ENCODE measurements at regions not wholly inside any gene's neighbourhood (a gene's known extent, or its start where the extent isn't known, plus 50 kb on each side); places are given as distances from the start of the nearest gene placed in this dataset.

DNA sequence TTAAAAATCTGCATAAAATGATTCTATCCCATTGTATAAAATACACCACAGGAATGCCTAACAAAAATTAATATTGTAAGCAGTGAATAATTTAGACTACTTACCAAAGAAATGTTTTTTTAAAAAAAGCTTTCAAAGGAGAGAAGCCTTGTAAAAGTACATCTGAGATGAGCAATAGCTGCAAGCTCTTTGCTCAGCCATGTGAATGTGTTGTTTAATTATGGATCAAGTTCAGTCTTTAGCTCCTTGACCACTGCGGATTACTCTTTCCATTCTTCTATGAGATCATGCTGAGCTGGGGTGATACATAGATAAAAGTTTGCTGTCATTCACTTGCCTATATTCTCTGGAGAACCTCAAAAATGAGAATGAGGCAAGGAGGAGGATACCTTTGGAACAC lies 782.4 kb upstream of the ZNF608 start:
- H3K4me3 Mint-ChIP-seq: no peak overlapping the region
- no peaks in the 10 kb centered on the region for H3K36me3 Mint-ChIP-seq (ENCODE audit: low read depth)
- H3K9me3 Mint-ChIP-seq: peaks cover 9% of the 10 kb centered on the region
- no peaks in the 10 kb centered on the region for H3K4me1 Mint-ChIP-seq (ENCODE audit: low read depth)
- no peak overlapping the region for H3K27ac Mint-ChIP-seq
- H3K27me3 Mint-ChIP-seq (ENCODE audit: low read depth): no peaks in the 10 kb centered on the region

DNA sequence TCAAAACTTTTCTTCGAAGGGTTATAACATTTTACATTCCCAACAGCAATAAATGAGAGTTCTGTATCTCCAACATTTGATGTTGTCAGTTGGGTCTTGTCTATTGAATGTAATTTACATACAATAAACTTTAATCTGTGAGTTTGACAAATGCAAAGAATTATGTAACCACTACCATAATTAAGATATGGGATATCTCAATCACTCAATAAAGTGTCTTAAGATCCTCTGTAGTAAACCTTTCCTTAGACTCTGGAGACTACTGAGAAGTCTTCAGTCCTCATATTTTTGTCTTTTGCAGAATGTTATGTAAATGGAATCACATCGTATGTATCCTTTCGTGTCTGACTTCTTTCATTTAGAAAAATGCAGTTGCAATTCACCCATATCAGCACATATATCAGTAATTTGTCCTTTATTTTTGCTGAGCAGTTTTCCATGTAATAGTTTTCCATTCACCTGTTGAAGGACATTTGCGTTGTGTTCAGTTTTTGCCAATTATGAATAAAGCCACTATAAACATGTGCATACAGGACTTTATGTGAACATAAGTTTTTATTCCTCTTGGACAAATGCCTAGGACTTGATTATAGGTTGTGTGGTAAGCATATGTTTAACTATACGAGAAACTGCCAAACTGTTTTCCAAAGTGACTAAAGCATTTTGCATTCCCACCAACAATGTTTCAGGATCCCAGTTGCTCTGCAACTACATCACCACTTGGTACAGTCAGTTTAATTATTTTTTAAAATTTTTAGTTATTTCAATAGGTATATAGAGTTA lies 784.6 kb upstream of the ZNF608 start:
- H3K27ac Mint-ChIP-seq: no peak overlapping the region
- H3K4me3 Mint-ChIP-seq: no peak overlapping the region
- H3K4me1 Mint-ChIP-seq (ENCODE audit: low read depth): no peaks in the 10 kb centered on the region
- H3K27me3 Mint-ChIP-seq (ENCODE audit: low read depth): no peaks in the 10 kb centered on the region
- no peaks in the 10 kb centered on the region for H3K36me3 Mint-ChIP-seq (ENCODE audit: low read depth)
- H3K9me3 Mint-ChIP-seq: peaks cover 16% of the 10 kb centered on the region

DNA sequence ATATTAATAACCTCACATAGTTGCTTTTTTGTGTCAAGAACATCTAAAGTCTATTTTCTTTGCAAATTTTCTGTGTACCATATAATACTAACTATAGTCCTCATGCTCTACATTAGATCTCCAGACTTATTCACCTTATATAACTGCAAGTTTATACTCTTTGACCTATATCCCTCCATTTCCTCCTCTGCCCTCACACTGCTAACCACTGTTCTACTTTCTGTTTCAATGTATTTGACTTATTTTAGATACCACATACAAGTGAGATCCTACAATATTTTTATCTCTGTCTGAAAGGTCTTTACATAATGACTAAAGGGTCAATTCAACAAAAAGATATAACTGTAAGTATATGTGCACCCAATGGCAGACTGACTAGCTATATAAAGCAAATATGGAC lies 789.7 kb upstream of the ZNF608 start:
- Mint-ChIP-seq H3K4me1 (ENCODE audit: low read depth) (no peaks in the 10 kb centered on the region), H3K27me3 (ENCODE audit: low read depth) (no peaks in the 10 kb centered on the region), H3K36me3 (ENCODE audit: low read depth) (no peaks in the 10 kb centered on the region), H3K9me3 (peaks cover 39% of the 10 kb centered on the region), H3K4me3 (no peak overlapping the region), H3K27ac (no peak overlapping the region)

DNA sequence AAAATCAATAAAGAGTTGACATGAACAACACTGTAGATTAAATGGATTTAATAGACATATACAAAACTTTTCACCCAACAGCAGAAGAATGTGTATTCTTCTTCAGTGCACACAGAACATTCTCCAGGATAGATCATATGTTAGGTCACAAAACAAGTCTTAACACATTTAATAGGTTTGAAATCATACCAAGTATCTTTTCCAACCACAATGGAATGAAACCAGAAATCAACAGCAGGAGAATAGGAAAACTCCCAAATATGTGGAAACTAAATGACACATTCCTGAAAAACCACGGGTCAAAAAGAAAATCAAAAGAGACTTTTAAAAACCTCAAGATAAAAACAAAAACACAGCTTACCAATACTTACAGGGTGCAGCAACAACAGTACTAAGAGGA lies 790.1 kb upstream of the ZNF608 start:
- Mint-ChIP-seq H3K27me3 (ENCODE audit: low read depth) (no peaks in the 10 kb centered on the region), H3K27ac (no peak overlapping the region), H3K36me3 (ENCODE audit: low read depth) (no peaks in the 10 kb centered on the region), H3K9me3 (peaks cover 39% of the 10 kb centered on the region), H3K4me1 (ENCODE audit: low read depth) (no peaks in the 10 kb centered on the region), H3K4me3 (no peak overlapping the region)

DNA sequence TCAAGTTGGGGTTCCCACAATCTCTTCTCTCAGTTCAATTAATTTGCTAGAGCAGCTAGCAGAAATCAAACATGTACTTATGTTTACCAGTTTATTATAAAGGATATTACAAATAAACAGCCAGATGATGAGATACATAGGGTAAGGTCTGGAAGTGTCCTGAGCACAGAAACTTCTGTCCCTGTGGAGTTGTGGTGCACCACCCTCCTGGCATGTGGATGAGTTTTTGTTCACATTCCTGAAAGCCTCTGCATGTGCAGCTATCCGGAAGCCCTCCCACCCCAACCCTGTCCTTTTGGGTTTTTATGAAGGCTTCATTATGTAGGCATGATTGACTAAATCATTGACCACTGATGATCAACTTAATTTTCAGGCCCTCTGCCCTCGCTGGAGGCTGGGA lies 791.2 kb upstream of the ZNF608 start:
- Mint-ChIP-seq H3K4me3 (no peak overlapping the region), H3K9me3 (peaks cover 39% of the 10 kb centered on the region), H3K27me3 (ENCODE audit: low read depth) (no peaks in the 10 kb centered on the region), H3K4me1 (ENCODE audit: low read depth) (no peaks in the 10 kb centered on the region), H3K27ac (no peak overlapping the region), H3K36me3 (ENCODE audit: low read depth) (no peaks in the 10 kb centered on the region)

DNA sequence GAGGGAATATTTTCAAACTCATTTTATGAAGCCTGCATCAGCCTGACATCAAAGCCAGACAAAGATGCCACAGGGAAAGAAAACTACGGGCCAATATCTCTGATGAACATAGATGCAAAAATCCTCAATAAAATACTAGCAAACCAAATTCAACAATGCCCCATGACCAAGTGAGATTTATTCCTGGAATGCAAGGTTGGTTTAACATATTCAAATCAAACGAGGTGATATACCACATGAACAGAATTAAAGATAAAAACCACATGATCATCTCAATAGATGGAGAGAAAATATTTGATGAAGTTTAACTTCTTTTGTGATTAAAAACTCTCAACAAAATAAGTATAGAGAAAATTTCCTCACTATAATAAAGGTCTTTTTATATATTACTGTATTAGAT lies 792.0 kb upstream of the ZNF608 start:
- no peaks in the 10 kb centered on the region for H3K36me3 Mint-ChIP-seq (ENCODE audit: low read depth)
- no peaks in the 10 kb centered on the region for H3K27me3 Mint-ChIP-seq (ENCODE audit: low read depth)
- no peaks in the 10 kb centered on the region for H3K4me1 Mint-ChIP-seq (ENCODE audit: low read depth)
- no peak overlapping the region for H3K27ac Mint-ChIP-seq
- peaks cover 34% of the 10 kb centered on the region for H3K9me3 Mint-ChIP-seq
- H3K4me3 Mint-ChIP-seq: no peak overlapping the region

DNA sequence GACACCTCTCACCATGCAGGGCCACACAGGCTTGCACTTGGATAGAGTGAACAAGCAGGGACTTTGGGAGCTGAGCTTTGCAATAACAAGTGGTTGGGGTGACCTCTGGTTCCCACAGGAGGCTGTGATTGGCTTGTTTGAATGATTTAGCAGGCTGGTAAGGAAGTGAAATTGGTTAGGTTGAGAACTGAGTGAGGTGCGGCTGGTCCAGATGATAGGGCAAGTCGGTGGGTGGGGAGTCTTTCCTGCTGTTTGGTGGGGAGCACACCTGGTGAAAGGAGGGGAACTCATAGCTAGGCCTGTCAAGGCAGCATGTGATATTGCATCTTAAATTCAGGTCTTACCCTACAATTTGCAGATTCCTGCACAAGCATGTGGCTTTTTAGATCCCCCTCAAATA lies 794.6 kb upstream of the ZNF608 start:
- Mint-ChIP-seq H3K27ac (no peak overlapping the region), H3K4me3 (no peak overlapping the region), H3K27me3 (ENCODE audit: low read depth) (no peaks in the 10 kb centered on the region), H3K4me1 (ENCODE audit: low read depth) (no peaks in the 10 kb centered on the region), H3K36me3 (ENCODE audit: low read depth) (no peaks in the 10 kb centered on the region), H3K9me3 (peaks cover 22% of the 10 kb centered on the region)

DNA sequence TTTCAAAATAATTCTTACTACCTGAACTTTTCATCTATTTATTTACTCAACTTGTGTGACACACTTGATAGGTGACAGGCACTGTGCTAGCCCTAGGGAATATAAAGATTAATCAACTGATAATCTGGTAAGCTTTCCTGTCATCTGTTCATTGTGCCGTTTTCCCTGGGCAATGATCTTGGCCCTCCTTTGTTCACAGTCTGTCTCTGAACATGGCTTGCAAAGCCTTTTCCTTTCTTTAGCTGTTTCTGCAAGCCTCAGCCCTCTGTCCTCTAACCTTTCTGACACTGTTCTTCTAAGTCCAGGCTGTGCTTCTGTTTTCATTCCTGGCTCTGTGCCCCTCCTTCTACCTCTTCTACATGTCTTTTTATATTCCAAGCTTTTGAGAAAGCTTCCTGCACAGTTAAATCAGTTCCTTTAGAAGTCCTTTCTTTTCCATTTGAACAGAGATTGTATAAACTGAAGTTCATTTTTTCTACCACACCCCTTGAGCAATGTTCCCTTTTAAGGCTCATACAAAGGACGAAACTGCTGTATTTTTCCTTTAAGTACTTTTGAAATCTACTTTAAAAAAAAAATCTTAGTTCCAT lies 803.0 kb upstream of the ZNF608 start:
- Mint-ChIP-seq H3K27ac (no peak overlapping the region), H3K4me3 (no peak overlapping the region), H3K36me3 (ENCODE audit: low read depth) (no peaks in the 10 kb centered on the region), H3K4me1 (ENCODE audit: low read depth) (no peaks in the 10 kb centered on the region), H3K9me3 (peaks cover 3% of the 10 kb centered on the region), H3K27me3 (ENCODE audit: low read depth) (no peaks in the 10 kb centered on the region)

DNA sequence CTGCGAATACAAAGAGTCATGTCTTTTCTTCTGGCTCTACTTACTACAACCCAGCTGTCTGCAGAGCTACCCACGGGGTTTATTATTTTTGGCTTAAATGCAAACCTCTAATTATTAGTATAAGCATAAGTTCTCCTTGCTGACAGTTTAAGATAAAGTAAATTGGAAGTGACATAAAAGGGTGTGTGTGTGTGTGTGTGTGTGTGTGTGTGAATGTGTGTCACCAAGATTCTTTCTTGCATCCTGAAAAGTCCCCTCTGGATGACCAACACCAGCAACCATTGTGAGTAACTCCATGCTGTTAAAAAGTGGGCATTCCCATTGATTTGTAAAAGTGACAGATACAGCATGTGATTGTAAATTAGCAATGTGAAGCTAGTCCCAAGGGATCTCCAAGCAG lies 803.8 kb upstream of the ZNF608 start:
- Mint-ChIP-seq H3K9me3 (peaks cover 3% of the 10 kb centered on the region), H3K36me3 (ENCODE audit: low read depth) (no peaks in the 10 kb centered on the region), H3K27ac (no peak overlapping the region), H3K4me3 (no peak overlapping the region), H3K4me1 (ENCODE audit: low read depth) (no peaks in the 10 kb centered on the region), H3K27me3 (ENCODE audit: low read depth) (no peaks in the 10 kb centered on the region)

DNA sequence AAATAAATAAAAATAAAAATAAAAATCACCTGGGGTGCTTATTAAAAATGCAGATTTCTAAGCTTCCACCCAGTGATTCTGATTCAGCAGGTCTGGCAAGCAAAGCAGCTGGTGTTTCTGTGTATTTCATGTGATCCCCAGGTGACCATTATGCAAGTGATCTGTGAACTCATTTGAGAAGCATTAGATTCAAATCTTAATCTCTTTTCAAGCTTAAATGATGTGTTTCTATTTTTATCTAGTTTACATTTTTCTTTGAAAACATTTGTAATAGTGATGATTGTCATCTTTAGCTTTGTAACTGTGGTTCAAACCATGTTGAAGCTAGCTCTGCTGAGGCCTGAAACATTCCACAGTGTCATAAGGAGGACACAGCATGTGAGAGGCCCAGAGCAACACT lies 804.8 kb upstream of the ZNF608 start:
- Mint-ChIP-seq H3K27me3 (ENCODE audit: low read depth) (no peaks in the 10 kb centered on the region), H3K4me1 (ENCODE audit: low read depth) (no peaks in the 10 kb centered on the region), H3K9me3 (peaks cover 3% of the 10 kb centered on the region), H3K36me3 (ENCODE audit: low read depth) (no peaks in the 10 kb centered on the region), H3K4me3 (no peak overlapping the region), H3K27ac (no peak overlapping the region)

DNA sequence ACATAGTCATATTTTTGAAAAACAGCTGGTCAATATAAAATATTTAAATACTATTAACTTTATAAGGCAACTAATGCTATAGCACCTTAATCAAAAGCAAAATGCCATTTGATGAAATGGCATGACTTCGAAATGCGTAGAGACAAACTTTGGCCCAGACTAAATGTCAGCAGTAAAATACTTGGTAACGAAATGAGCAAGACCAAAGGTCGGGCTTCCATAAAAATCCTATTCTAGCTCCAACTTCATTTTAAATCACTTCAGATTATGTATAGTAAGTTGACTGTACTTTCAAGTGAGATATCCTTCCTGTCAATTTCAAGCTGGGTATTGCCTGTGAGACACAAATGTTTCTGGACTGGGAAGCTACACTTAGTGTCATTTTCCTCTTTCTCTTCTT lies 805.4 kb upstream of the ZNF608 start:
- no peak overlapping the region for H3K4me3 Mint-ChIP-seq
- H3K36me3 Mint-ChIP-seq (ENCODE audit: low read depth): no peaks in the 10 kb centered on the region

DNA sequence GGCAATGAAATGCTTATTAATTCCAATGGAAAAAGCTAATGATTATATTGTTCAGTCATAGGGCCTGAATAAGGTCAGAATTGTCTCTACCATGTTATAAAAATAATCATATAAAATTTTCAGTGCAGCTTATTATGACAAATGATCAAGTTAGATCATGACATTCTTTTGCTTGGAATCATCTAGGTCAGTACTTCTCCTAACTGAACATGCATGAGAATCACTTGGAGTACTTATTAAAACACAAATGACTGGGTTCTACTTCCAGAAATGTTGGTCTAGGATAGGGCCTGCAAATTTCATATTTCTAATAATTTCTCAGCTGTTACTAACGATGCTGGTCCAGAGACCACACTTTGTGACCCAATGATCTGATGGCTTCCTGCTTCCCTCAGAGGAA lies 806.0 kb upstream of the ZNF608 start:
- H3K27me3 Mint-ChIP-seq (ENCODE audit: low read depth): no peaks in the 10 kb centered on the region
- H3K9me3 Mint-ChIP-seq: peaks cover 5% of the 10 kb centered on the region
- H3K27ac Mint-ChIP-seq: no peak overlapping the region
- no peaks in the 10 kb centered on the region for H3K36me3 Mint-ChIP-seq (ENCODE audit: low read depth)
- no peak overlapping the region for H3K4me3 Mint-ChIP-seq
- H3K4me1 Mint-ChIP-seq (ENCODE audit: low read depth): no peaks in the 10 kb centered on the region

More for the DNA sequence above, 805.4 kb upstream of the ZNF608 start:
- H3K9me3 Mint-ChIP-seq: peaks cover 4% of the 10 kb centered on the region
- no peaks in the 10 kb centered on the region for H3K4me1 Mint-ChIP-seq (ENCODE audit: low read depth)
- no peak overlapping the region for H3K27ac Mint-ChIP-seq
- no peaks in the 10 kb centered on the region for H3K27me3 Mint-ChIP-seq (ENCODE audit: low read depth)

DNA sequence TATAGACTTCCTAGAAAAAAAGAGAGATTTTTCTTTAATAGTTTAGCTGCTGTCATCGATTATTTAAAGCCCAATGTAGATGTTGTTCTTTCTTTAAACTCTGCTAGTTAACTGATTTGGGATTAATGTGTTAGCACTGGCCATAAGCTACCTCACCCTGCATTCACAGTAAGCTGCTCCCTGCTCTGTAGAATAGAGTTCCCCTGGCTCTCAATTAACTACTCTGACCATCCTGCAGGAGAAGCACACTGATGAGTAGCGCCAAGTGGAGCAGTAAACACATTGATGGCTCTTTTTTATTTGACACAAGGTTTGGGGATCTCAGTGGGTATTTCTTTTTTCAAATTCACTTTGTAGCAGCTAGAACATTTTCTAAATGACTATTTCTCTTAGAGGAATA lies 807.9 kb upstream of the ZNF608 start:
- Mint-ChIP-seq H3K9me3 (peaks cover 11% of the 10 kb centered on the region), H3K4me3 (no peak overlapping the region), H3K27me3 (ENCODE audit: low read depth) (no peaks in the 10 kb centered on the region), H3K27ac (no peak overlapping the region), H3K4me1 (ENCODE audit: low read depth) (no peaks in the 10 kb centered on the region), H3K36me3 (ENCODE audit: low read depth) (no peaks in the 10 kb centered on the region)

DNA sequence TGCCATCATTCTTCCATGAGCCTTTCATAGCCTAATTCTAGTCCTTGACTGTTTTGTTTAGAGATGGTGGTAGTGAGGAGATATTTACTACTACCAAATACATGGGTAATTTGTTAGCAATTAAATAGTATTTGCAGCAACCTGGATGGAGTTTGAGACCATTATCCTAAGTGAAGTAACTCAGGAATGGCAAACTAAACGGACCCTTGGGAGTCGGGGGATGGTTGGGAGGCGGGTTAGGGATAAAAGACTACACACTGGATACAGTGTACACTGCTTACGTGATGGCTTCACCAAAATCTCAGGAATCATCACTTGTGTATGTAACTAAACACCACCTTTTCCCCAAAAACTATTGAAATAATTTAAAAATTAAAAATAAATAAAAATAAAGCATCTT lies 809.2 kb upstream of the ZNF608 start:
- no peaks in the 10 kb centered on the region for H3K4me1 Mint-ChIP-seq (ENCODE audit: low read depth)
- H3K4me3 Mint-ChIP-seq: no peak overlapping the region
- peaks cover 14% of the 10 kb centered on the region for H3K9me3 Mint-ChIP-seq
- H3K27ac Mint-ChIP-seq: no peak overlapping the region
- no peaks in the 10 kb centered on the region for H3K27me3 Mint-ChIP-seq (ENCODE audit: low read depth)
- no peaks in the 10 kb centered on the region for H3K36me3 Mint-ChIP-seq (ENCODE audit: low read depth)

DNA sequence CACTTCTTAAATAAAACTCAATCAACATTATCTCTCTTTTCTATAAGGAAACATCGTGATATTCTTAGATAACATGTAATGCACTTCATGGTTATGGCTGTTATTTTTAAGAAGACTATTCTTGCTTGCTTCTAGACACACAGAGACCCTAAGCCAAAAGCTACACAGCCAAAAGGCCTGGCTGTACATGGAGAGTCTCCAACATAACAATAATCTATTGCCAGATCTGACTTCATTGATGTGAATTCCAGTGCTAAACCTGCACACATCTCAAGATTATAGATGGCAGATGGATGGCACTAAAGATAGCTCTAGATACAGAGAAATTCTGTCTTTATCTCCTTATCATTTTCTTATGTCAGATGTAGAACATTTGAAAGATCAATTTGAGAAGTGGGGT lies 811.6 kb upstream of the ZNF608 start:
- no peak overlapping the region for H3K27ac Mint-ChIP-seq
- no peaks in the 10 kb centered on the region for H3K36me3 Mint-ChIP-seq (ENCODE audit: low read depth)
- no peak overlapping the region for H3K4me3 Mint-ChIP-seq
- no peaks in the 10 kb centered on the region for H3K27me3 Mint-ChIP-seq (ENCODE audit: low read depth)
- no peaks in the 10 kb centered on the region for H3K4me1 Mint-ChIP-seq (ENCODE audit: low read depth)
- peaks cover 19% of the 10 kb centered on the region for H3K9me3 Mint-ChIP-seq
